ENCODE measurements at regions not wholly inside any gene's neighbourhood (a gene's known extent, or its start where the extent isn't known, plus 50 kb on each side); places are given as distances from the start of the nearest gene placed in this dataset.

DNA sequence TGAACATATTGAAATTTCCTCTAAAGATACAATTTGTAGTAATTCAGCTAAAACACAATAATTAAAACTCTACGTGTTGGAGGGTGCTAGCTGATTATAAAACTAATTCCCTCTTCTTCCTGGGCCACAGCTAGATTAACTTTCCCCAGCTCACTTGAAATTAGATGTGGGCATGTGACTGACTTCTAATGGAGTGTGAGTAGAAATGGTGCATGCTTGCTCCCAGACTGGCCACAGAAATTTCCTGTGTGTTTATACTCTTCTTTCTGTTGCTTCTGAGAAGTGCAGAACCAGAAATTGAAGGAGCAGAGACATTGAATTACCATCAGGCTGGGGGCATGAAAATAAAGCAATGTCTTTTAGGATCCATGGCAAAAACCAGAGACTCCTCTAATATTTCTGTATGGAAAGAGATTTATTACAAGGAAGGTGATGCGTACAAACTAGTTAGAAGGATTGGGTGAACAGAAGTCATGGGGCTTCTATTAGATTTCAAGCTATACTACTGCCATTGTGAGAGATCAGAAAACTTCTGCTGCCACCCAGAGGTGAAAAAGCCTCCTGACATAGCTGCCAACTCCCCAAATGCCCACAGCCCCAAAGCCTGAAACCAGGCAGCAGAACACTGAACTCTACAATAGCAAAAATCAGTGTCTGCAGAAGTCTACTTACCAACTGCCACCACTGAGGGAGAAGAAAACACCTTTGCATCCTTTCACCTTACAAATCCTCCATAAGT lies 379.2 kb upstream of the MIR17HG start (continued):
- TF ChIP-seq REST (IDR thresholded peaks at IDR 0.05; ENCODE audit: low read depth) (no peak), CBX3 (IDR thresholded peaks at IDR 0.05; ENCODE audit: low read depth) (no peak)

DNA sequence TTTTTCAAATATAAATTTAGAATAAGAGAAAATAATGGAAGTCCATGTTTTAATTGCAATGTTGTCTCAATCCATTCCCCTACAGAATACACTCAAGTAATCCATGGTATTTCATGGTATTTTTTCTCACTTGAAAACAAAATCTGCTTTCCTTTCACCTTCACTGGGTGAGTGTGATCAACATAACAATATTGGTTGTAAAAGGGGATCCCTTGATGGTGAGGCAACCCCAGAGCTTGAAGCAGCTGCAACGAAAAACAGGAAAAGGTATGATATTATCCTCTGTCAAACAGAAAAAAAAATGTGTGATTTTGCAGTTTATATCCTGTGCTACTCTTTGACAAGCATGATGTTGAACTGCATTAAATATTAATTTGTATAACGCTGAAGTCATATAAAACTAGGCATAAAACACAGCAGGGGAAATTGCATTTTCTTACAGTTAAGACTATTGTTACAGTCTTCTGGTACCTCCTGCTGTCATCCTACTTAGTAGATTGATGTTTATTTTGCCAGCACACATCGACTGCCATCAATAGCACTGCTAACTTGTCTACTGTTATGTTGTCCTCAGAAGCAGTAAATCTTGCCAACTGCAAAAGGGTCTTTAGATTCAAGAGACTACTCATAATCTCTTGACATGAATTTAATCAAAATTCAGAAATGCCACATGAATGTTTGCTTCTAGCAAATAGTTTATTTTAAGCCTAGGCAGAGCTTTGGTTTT lies 373.1 kb upstream of the MIR17HG start:
- Histone ChIP-seq H3K4me1 (ENCODE audit: control insufficient read depth in 1 of 2, insufficient read depth in 2 of 2, low read length in 2 of 2) (no peaks in the 10 kb centered on the region; a peak in 1 of 4 replicates), H2AFZ (ENCODE audit: low read depth, low read length, poor library complexity, severe bottlenecking) (no peak overlapping the region), H3K36me3 (ENCODE audit: control insufficient read depth in 1 of 2, insufficient read depth in 2 of 2, low read length in 2 of 2) (no peaks in the 10 kb centered on the region), H3K4me2 (ENCODE audit: low read length) (no peak overlapping the region), H3K27me3 (ENCODE audit: insufficient read depth, low read length) (no peaks in the 10 kb centered on the region), H3K27ac (ENCODE audit: low read depth, low read length) (no peak overlapping the region), H4K20me1 (ENCODE audit: insufficient read depth) (no peaks in the 10 kb centered on the region), H3K9me3 (ENCODE audit: control insufficient read depth in 1 of 2, insufficient read depth in 1 of 2, low read depth in 1 of 2, low read length in 2 of 2) (no peaks in the 10 kb centered on the region), H3K79me2 (ENCODE audit: insufficient read depth, low read length) (no peaks in the 10 kb centered on the region), H3K4me3 (replicated peaks in 1 of 2; ENCODE audit: low read depth in 1 of 2, low read length in 2 of 2) (no peak overlapping the region), H3K9ac (ENCODE audit: low read length) (no peak overlapping the region), H3K9me2 (ENCODE audit: insufficient read depth) (no peaks in the 10 kb centered on the region)
- ATAC-seq (no peak), DNase-seq (ENCODE audit: low read depth, low spot score) (no peak)
- RAD21 ChIA-PET (ENCODE audit: low non-redundant PET in 1 of 2, low total read pairs in 2 of 2, uncharacterized antibody in 2 of 2, unreplicated experiment in 2 of 2) = no interaction called here
- POLR2A ChIA-PET = no interaction called here
- no peak for TF ChIP-seq JUND (IDR thresholded peaks at IDR 0.05)
- TF ChIP-seq FOSL1 (IDR thresholded peaks at IDR 0.05; ENCODE audit: low read depth) = no peak
- no peak for TF ChIP-seq SIN3A (IDR thresholded peaks at IDR 0.05; ENCODE audit: low read depth)
- no peak for TF ChIP-seq EZH2phosphoT487 (IDR thresholded peaks at IDR 0.05; ENCODE audit: borderline replicate concordance)
- CTCF ChIA-PET = no interaction called here
- BruUV-seq (replicated peaks) = no TSS peak
- intact Hi-C loops (cut with micrococcal nuclease) = no loop called here

Data from HCT116 (cell line).